ENCODE measurements at regions not wholly inside any gene's neighbourhood (a gene's known extent, or its start where the extent isn't known, plus 50 kb on each side); places are given as distances from the start of the nearest gene placed in this dataset.

DNA sequence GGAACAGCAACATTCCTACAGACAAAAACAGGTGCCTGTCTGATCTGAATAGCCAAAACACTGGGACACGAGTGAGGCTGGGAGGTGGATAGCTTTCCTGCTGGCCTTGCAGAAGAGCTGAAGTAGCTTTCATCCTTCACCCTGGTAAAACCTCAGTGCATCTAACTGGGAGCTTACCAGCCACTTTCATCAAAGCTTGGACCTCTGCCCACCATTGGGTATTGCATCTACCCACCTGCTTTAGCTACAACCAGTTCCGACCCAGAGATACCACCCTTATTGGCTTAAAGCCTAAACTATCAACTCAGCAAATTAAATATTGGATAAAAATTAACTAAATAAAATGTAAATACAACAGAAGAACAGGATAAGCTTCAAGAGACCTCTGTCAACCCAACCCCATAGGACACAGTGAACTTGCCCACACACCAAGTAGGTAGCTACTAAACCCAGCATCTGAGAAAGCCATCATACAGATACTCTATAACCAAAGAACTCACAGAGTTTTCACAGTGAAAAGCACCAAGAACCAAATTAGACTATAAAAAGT is 866.3 kb downstream of the FSCB start:
- DNase-seq (ENCODE audit: low read depth, low spot score) = no peak
- Mint-ChIP-seq H3K27me3 (ENCODE audit: low read depth) (no peaks in the 10 kb centered on the region), H3K36me3 (ENCODE audit: low read depth) (no peaks in the 10 kb centered on the region), H3K4me3 (no peak overlapping the region), H3K9me3 (peaks cover 7% of the 10 kb centered on the region), H3K27ac (ENCODE audit: unreplicated experiment) (no peak overlapping the region), H3K4me1 (no peaks in the 10 kb centered on the region)
- TF ChIP-seq, protein P1, sequence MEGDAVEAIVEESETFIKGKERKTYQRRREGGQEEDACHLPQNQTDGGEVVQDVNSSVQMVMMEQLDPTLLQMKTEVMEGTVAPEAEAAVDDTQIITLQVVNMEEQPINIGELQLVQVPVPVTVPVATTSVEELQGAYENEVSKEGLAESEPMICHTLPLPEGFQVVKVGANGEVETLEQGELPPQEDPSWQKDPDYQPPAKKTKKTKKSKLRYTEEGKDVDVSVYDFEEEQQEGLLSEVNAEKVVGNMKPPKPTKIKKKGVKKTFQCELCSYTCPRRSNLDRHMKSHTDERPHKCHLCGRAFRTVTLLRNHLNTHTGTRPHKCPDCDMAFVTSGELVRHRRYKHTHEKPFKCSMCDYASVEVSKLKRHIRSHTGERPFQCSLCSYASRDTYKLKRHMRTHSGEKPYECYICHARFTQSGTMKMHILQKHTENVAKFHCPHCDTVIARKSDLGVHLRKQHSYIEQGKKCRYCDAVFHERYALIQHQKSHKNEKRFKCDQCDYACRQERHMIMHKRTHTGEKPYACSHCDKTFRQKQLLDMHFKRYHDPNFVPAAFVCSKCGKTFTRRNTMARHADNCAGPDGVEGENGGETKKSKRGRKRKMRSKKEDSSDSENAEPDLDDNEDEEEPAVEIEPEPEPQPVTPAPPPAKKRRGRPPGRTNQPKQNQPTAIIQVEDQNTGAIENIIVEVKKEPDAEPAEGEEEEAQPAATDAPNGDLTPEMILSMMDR (conservative IDR thresholded peaks at IDR 0.05) = no peak

DNA sequence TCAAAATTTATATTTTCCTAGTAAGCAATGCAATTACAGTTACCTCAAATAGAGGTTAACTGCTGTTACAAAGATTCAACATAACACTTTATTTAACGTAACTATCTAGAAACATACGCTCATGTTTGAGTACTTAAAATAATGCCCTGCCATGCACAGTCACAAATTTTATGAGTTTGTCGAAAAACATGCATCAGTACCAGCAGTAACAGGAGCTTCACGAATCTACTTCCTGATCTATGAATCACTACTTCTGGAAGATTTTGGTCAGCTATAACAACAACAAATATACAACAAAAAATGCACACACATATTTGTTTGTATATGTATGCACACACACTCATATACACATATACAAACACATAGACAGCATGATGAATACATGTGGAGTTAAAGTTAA is 881.8 kb downstream of the FSCB start:
- Mint-ChIP-seq H3K9me3 (peaks cover 5% of the 10 kb centered on the region), H3K36me3 (ENCODE audit: low read depth) (no peaks in the 10 kb centered on the region), H3K27ac (ENCODE audit: unreplicated experiment) (no peak overlapping the region), H3K4me1 (no peaks in the 10 kb centered on the region), H3K4me3 (no peak overlapping the region), H3K27me3 (ENCODE audit: low read depth) (no peaks in the 10 kb centered on the region)
- TF ChIP-seq, protein P1 (conservative IDR thresholded peaks at IDR 0.05) = no peak
- no peak for DNase-seq (ENCODE audit: low read depth, low spot score)

DNA sequence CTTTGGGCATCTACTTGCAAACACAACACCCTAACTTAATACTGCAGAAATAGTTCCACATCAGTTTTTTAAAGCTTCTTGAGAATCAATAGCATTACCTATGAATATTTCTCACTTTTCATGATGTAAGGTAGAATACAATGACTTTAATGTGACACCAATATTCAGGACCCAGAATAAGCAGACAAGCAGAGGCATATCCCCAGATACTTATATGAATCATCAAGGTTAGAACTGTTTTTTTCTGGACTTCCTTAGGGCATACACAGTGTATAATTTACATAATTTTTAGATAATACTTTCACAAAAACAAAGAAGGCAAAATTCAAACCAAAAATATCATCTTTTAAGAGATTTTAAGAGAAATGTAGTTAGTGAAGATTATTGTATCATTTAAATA is 885.8 kb downstream of the FSCB start:
- Mint-ChIP-seq H3K27me3 (ENCODE audit: low read depth) (no peaks in the 10 kb centered on the region), H3K4me3 (no peak overlapping the region), H3K4me1 (no peaks in the 10 kb centered on the region), H3K27ac (ENCODE audit: unreplicated experiment) (no peak overlapping the region), H3K9me3 (no peaks in the 10 kb centered on the region), H3K36me3 (ENCODE audit: low read depth) (no peaks in the 10 kb centered on the region)
- no peak for DNase-seq (ENCODE audit: low read depth, low spot score)
- TF ChIP-seq, protein P1 (conservative IDR thresholded peaks at IDR 0.05) = no peak

DNA sequence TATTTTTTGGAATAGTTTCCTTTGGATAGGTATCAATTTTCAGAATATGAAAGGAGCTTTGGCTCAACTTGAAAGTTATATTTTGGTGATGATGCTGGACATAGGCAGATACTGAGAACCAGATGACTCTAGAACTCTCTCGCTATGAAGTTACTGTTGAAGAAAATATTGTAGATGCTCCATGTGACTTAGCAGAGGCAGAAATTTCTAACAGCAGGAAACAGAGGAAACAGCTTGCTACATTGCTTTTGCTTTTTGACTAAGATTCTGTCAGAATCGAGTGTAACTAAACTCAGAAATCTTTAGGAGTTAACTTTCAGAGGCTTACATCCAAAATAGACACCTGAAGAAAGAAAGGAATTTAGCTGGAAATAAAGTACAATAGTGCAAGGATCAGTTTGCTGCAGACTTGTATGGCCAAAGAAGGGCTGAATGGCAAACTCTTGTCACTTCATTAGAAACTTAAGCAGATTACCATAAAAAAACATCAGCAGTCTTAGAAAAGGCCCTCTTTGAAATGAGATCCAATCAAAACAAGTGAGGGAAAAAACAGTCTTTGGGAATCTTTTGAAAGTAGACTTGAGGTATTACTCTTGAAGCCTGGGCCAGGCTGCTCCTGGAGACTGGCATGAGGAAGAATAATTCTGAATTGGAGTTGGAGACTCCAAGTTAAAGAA is 911.8 kb downstream of the FSCB start:
- DNase-seq (ENCODE audit: low read depth, low spot score) = no peak
- Mint-ChIP-seq H3K9me3 (peaks cover 3% of the 10 kb centered on the region), H3K27me3 (ENCODE audit: low read depth) (no peaks in the 10 kb centered on the region), H3K27ac (ENCODE audit: unreplicated experiment) (no peak overlapping the region), H3K4me1 (no peaks in the 10 kb centered on the region), H3K36me3 (ENCODE audit: low read depth) (no peaks in the 10 kb centered on the region), H3K4me3 (no peak overlapping the region)
- TF ChIP-seq, protein P1 (conservative IDR thresholded peaks at IDR 0.05) = no peak

DNA sequence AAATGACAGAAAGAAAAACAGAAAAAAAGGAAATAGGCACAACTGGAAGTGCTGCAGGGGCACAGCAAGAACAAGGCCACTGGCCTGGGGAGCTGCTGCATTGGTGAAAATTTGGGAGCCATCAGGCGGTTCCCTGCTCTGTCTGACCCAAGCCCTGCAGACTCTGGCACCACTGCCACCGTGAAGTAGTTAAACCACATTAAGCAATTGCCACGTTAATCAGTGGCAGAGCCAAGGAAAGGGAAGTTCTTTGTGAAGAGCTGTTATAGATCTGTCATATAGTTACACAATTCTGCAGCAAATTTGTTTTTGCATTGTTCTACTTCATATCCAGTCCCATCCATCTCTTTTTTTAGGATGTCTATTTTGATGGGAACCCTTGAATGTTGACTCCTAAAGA is 915.3 kb downstream of the FSCB start:
- Mint-ChIP-seq H3K9me3 (no peaks in the 10 kb centered on the region), H3K4me1 (no peaks in the 10 kb centered on the region), H3K4me3 (no peak overlapping the region), H3K27me3 (ENCODE audit: low read depth) (no peaks in the 10 kb centered on the region), H3K36me3 (ENCODE audit: low read depth) (no peaks in the 10 kb centered on the region), H3K27ac (ENCODE audit: unreplicated experiment) (no peak overlapping the region)
- TF ChIP-seq, protein P1 (conservative IDR thresholded peaks at IDR 0.05) = no peak
- no peak for DNase-seq (ENCODE audit: low read depth, low spot score)

Measured in neural crest cell (in vitro differentiated cells).